ENCODE measurements at regions not wholly inside any gene's neighbourhood (a gene's known extent, or its start where the extent isn't known, plus 50 kb on each side); places are given as distances from the start of the nearest gene placed in this dataset.
A peak's percentile ranks its signal among the peaks of the same experiment; 100 is the strongest.

DNA sequence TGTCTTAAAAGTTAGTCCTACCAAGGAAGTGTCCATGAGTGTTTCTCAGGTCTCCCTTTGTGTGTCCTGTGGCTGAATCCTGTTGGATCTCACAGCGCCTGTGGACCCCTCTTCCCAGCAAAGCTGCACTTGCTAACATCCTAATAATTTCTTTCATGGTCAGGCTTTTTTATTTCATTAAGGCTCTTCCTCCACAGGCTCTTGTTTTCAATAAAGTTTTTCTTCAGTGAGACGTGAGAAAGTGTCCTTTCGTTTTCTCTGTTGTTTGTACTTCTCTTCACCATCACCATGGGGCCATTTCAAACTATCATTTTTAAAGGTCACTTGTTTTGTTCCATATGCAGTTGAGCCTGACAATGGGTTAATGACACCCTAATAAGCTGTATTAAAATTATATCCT lies 231.5 kb downstream of the LMO4 start:
- no peak for DNase-seq
- TF ChIP-seq, protein P1, sequence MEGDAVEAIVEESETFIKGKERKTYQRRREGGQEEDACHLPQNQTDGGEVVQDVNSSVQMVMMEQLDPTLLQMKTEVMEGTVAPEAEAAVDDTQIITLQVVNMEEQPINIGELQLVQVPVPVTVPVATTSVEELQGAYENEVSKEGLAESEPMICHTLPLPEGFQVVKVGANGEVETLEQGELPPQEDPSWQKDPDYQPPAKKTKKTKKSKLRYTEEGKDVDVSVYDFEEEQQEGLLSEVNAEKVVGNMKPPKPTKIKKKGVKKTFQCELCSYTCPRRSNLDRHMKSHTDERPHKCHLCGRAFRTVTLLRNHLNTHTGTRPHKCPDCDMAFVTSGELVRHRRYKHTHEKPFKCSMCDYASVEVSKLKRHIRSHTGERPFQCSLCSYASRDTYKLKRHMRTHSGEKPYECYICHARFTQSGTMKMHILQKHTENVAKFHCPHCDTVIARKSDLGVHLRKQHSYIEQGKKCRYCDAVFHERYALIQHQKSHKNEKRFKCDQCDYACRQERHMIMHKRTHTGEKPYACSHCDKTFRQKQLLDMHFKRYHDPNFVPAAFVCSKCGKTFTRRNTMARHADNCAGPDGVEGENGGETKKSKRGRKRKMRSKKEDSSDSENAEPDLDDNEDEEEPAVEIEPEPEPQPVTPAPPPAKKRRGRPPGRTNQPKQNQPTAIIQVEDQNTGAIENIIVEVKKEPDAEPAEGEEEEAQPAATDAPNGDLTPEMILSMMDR (IDR thresholded peaks at IDR 0.05; ENCODE audit: low read depth, low read length, missing control alignments) = no peak
- Histone ChIP-seq H3K4me3 (ENCODE audit: low read depth, low read length) (no peak overlapping the region), H3K36me3 (replicated peaks) (no peaks in the 10 kb centered on the region), H3K27ac (no peak overlapping the region), H3K27me3 (replicated peaks) (no peaks in the 10 kb centered on the region)
- in situ Hi-C loops (cut with HindIII; ENCODE audit: low pct_ligation_motif_present, low sequenced_read_pairs) = no loop called here

DNA sequence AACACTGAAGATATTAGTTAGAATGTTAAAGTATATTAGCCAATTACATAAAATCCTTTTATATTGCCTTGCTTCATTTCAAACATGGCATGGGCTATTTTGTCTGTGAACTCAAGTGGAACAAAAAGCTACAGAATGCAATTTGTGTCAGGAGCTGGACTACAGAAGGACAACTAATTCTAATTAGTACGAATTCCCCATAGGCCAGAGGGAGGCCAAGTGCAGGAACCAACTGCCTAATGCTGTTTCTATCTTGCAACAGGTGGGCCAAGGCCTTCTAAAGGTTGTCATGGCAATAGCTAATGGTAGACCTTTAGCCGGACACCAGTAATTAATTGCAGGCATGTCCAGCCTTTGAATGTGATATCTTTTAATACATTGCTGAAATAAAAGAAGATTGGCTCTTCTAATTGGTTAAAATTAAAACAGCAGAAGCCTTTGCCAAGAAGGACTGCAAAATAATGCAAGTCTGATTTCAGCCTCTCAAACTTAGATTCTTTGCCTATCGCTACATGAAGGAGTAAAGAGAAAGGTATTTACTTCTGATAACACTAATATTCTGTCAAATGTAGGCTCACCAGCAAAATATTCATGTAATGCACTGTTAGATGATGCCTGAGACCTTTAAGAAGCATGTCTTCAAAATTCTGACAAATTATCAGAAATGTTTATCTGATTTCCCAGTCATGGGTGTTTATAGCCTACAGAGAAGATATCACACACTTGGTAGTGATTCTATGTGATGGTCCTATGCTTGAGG lies 232.1 kb downstream of the LMO4 start:
- H3K4me3 ChIP-seq (ENCODE audit: low read depth, low read length) = no peak overlapping the region
- TF ChIP-seq, protein P1 (IDR thresholded peaks at IDR 0.05; ENCODE audit: low read depth, low read length, missing control alignments) = no peak
- H3K36me3 ChIP-seq (replicated peaks) = no peaks in the 10 kb centered on the region
- DNase-seq = peak; percentile 0
- H3K27ac ChIP-seq = no peak overlapping the region
- H3K27me3 ChIP-seq (replicated peaks) = no peaks in the 10 kb centered on the region
- in situ Hi-C loops (cut with HindIII; ENCODE audit: low pct_ligation_motif_present, low sequenced_read_pairs) = no loop called here

DNA sequence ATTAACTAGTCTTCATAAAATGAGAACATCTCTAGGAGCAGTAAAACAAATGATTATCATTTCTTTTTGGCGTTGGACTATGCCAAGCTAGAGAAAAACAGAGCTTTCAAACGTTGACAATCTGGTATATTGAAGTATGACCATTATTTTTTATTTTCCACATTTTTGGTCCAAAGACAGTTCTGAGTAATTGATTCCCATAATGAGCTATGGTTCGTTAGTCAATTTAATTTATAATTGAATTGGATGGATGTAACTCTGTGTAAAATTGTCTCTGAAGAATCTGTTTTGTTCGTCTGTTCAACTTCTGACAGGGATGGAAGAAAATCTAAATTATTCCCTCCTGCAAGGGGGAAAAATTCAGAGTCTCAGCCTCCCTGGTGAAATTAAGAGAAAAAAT lies 234.5 kb downstream of the LMO4 start:
- in situ Hi-C loops (cut with HindIII; ENCODE audit: low pct_ligation_motif_present, low sequenced_read_pairs) = no loop called here
- Histone ChIP-seq H3K4me3 (ENCODE audit: low read depth, low read length) (no peak overlapping the region), H3K27ac (no peak overlapping the region), H3K27me3 (replicated peaks) (no peaks in the 10 kb centered on the region), H3K36me3 (replicated peaks) (no peaks in the 10 kb centered on the region)
- TF ChIP-seq, protein P1 (IDR thresholded peaks at IDR 0.05; ENCODE audit: low read depth, low read length, missing control alignments) = no peak
- no peak for DNase-seq

DNA sequence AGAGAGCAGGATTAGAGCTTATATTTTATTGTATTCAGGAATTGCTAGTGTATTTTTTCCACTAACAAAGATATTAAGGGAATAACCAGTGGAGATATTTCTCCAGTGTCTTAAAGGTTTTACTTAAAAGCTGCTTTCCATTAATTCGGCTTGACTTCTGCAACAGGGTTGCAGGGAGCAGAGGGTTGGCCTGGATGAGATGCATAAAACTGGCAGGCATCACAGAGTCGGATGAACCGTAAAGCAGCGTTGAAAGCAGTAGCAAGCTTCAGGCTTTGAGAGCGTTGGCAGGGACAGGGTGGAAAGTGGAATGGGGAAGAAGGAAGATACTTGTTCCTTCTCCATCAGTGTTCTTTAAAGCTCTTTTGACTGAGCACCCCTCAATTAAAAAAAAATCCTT lies 237.2 kb downstream of the LMO4 start:
- in situ Hi-C loops (cut with HindIII; ENCODE audit: low pct_ligation_motif_present, low sequenced_read_pairs) = no loop called here

DNA sequence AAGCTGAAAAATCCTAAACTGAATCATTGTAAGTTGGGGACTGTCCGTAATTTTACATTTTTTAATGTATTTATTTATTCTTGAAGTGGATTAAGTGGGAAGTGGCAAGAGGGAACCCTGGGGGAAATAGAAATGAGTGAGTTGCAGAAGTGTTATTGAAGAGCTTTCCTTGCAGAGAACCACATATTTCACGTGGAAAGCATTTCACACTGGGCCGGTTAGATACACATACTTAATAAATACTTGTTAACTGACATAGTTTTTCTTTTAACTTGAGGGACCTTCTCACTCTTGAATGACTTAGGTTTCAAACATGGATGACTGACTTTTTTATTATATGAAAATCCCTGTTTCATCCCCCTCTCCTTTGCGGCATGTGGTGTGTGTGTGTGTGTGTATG lies 239.3 kb downstream of the LMO4 start:
- in situ Hi-C loops (cut with HindIII; ENCODE audit: low pct_ligation_motif_present, low sequenced_read_pairs) = no loop called here
- H3K27ac ChIP-seq = no peak overlapping the region
- TF ChIP-seq, protein P1 (IDR thresholded peaks at IDR 0.05; ENCODE audit: low read depth, low read length, missing control alignments) = no peak
- DNase-seq = no peak
- no peak overlapping the region for H3K4me3 ChIP-seq (ENCODE audit: low read depth, low read length)
- no peaks in the 10 kb centered on the region for H3K27me3 ChIP-seq (replicated peaks)
- H3K36me3 ChIP-seq (replicated peaks) = no peaks in the 10 kb centered on the region

More for the DNA sequence above, 237.2 kb downstream of the LMO4 start:
- TF ChIP-seq, protein P1 (IDR thresholded peaks at IDR 0.05; ENCODE audit: low read depth, low read length, missing control alignments) = no peak
- no peaks in the 10 kb centered on the region for H3K36me3 ChIP-seq (replicated peaks)
- H3K4me3 ChIP-seq (ENCODE audit: low read depth, low read length) = no peak overlapping the region
- DNase-seq = no peak
- no peak overlapping the region for H3K27ac ChIP-seq
- no peaks in the 10 kb centered on the region for H3K27me3 ChIP-seq (replicated peaks)

DNA sequence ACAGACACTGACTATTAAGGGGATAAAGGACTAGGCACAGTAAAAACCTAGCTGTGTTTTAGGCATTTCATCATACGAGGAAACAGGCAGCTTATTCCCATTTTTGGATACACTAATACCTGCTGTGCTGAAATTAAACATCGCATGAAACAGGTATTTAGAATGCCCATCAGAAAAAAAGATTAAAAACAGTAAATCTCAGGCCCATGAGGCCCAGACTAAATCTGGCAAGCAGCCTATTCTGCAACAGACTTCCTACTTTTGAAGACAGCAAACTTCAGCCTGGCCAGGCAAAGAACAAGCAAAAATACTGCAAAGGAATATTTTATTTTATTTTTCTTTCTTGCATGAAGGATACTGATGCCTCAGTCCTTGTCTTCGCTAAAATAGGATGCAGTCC lies 240.2 kb downstream of the LMO4 start:
- Histone ChIP-seq H3K36me3 (replicated peaks) (no peaks in the 10 kb centered on the region), H3K27ac (no peak overlapping the region), H3K4me3 (ENCODE audit: low read depth, low read length) (no peak overlapping the region), H3K27me3 (replicated peaks) (no peaks in the 10 kb centered on the region)
- no peak for DNase-seq
- TF ChIP-seq, protein P1 (IDR thresholded peaks at IDR 0.05; ENCODE audit: low read depth, low read length, missing control alignments) = no peak
- in situ Hi-C loops (cut with HindIII; ENCODE audit: low pct_ligation_motif_present, low sequenced_read_pairs) = no loop called here

All from brain microvascular endothelial cell (primary cell).